ENCODE measurements at regions not wholly inside any gene's neighbourhood (a gene's known extent, or its start where the extent isn't known, plus 50 kb on each side); places are given as distances from the start of the nearest gene placed in this dataset.

GRCh38 chr2:104444889-104445288 is 409.0 kb upstream of the POU3F3 start:
- TF ChIP-seq CEBPB (IDR thresholded peaks at IDR 0.05; ENCODE audit: low read depth, low read length) (no peak), JUND (IDR thresholded peaks at IDR 0.05; ENCODE audit: low read length) (no peak), CTCF (IDR thresholded peaks at IDR 0.05; ENCODE audit: control extremely low read depth in 1 of 3, insufficient read depth in 1 of 3, low read depth in 1 of 3, low read length in 3 of 3) (no peak), NRF1 (IDR thresholded peaks at IDR 0.05; ENCODE audit: low read depth, low read length) (no peak), RAD21 (IDR thresholded peaks at IDR 0.05 in 1 of 2, conservative IDR thresholded peaks at IDR 0.05 in 1 of 2; ENCODE audit: low read depth in 2 of 2, low read length in 2 of 2) (no peak), POLR2AphosphoS5 (IDR thresholded peaks at IDR 0.05; ENCODE audit: low read depth, low read length) (no peak), FOSL1 (IDR thresholded peaks at IDR 0.05; ENCODE audit: insufficient read depth, low read depth, low read length) (no peak), EP300 (IDR thresholded peaks at IDR 0.05; ENCODE audit: borderline replicate concordance in 1 of 2, low read depth in 2 of 2, low read length in 2 of 2) (no peak), CREB1 (IDR thresholded peaks at IDR 0.05) (no peak), HDAC6 (IDR thresholded peaks at IDR 0.05; ENCODE audit: low read depth, low read length) (no peak), EZH2 (IDR thresholded peaks at IDR 0.05; ENCODE audit: low read depth, low read length, severe bottlenecking) (no peak), YY1 (IDR thresholded peaks at IDR 0.05; ENCODE audit: low read depth, low read length) (no peak)
- TF ChIP-seq, protein P1, sequence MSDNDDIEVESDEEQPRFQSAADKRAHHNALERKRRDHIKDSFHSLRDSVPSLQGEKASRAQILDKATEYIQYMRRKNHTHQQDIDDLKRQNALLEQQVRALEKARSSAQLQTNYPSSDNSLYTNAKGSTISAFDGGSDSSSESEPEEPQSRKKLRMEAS (IDR thresholded peaks at IDR 0.05) = no peak
- TF ChIP-seq, protein P2, sequence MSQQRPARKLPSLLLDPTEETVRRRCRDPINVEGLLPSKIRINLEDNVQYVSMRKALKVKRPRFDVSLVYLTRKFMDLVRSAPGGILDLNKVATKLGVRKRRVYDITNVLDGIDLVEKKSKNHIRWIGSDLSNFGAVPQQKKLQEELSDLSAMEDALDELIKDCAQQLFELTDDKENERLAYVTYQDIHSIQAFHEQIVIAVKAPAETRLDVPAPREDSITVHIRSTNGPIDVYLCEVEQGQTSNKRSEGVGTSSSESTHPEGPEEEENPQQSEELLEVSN (IDR thresholded peaks at IDR 0.05) = no peak

All from H1 (cell line).